Renal cortex interstitium (tissue), 11 donors: ENCODE measurements at regions not wholly inside any gene's neighbourhood (a gene's known extent, or its start where the extent isn't known, plus 50 kb on each side); places are given as distances from the start of the nearest gene placed in this dataset.

Experiments
- DNase-seq, 11 donors: peaks; one replicate each; pipeline ENCODE4 v3.0.0-alpha.2; 2013; ENCODE audit warnings: low read depth in 9 of 11, low spot score in 4 of 11; ENCODE audit errors: extremely low read depth in 1 of 11

DNA sequence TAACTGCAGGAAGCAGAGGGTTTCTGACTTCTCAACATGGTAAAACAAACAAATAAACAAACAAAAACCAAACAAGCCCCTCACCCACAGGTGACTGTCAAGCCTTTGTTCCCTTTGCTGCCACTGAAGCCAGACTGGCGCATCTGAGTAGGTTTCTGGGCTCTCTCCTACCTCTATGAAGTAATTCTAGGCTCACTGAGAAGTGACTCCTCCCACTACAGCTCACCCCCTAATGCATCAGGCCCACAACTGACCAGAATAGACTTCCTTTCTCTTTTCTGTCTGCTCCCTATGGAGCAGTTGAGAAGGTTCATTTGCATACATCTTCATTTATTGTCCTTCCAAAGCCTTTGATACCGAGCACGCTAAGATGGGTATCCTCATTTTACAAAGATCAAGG lies 77.0 kb upstream of the CCL2 start:
- DNase-seq: no peak

DNA sequence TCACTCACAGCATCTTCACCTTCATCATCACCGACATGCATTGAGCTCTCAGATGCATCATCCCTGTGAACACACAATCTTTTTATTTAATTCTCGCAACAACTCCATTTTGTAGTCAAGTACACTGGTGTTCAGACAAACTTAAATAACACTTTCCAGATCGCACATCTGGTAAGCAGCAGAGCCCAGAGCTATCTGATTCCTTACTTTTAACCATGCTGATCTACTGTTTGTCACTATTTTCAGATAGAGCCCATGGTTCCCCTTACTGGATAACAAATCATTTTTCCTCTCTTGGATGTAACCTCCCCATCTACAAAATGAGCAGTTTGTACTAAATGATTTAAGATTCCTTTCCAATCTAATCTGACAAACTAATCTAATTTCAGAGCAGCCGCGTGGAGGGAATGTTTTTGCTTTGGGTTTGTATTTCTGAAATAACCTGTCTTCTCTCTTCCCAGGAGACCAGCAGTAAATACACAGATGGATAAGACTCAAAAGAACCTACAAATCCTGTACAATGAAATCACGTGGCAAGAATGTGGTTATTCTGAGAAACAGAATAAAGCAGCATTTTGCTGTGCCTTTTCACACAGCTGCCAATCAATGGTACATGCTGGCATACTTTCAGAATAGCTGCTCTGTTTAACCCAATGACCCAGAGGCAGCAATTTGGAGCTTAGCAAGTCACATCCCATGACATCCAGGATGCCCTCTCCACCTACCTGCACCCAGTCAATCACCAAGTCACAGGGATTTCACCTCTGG lies 72.9 kb upstream of the CCL2 start:
- DNase-seq: no peak

DNA sequence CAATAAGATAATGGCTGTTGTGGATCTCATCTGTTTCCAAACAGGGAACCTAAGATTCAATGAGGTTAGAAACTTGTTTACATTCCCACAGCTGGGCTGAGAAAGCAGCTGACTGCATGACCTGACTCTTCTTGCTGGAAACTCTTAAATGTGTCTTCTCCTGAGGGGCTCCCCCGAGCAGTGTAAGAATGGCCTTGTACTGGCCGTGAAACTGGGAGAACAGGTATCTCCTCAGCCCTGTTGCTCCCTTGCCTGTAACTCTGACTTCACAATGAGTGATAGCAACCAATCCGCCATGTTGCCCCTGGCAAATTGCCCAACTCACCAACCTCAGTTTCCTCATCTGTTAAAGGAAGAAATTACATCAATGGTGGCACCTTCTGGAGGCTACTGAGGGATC lies 59.1 kb upstream of the CCL2 start:
- DNase-seq: no peak

DNA sequence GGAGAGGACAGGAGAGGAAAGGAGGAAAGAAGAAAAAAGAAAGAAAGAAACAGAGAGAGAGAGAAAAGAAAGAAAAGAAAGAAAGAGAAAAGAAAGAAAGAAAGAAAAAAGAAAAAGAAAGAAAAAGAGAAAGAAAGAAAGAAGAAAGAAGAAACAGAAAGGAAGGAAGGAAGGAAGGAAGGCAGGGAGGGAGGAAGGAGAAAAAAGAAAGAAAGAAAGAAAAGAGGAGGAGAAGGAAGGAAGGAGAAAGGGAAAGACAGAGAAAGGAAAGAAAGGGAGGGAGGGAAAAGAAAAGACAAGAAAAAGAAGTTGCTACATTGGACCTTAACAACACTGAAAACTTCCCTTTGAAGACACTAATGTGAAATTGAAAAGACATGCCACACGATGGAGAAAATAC lies 56.6 kb upstream of the CCL2 start:
- no peak for DNase-seq

DNA sequence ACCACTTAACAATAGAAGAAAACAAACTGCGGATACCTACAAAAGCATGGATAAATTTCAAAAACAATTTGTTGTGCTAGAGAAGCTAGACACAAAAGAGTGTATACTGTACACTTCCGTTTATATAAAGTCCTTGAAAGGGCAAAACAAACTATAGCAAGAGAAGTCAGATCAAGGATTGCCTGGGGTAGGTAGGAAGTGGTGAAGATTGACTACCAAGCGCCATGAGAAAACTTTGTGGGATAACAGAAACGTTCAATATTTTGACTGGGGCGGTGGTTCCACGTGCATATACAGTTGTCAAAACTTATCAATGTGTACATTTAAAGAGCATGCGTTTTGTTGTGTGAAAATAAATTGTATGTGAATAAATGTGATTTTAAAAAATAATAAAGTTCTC lies 55.6 kb upstream of the CCL2 start:
- no peak for DNase-seq

DNA sequence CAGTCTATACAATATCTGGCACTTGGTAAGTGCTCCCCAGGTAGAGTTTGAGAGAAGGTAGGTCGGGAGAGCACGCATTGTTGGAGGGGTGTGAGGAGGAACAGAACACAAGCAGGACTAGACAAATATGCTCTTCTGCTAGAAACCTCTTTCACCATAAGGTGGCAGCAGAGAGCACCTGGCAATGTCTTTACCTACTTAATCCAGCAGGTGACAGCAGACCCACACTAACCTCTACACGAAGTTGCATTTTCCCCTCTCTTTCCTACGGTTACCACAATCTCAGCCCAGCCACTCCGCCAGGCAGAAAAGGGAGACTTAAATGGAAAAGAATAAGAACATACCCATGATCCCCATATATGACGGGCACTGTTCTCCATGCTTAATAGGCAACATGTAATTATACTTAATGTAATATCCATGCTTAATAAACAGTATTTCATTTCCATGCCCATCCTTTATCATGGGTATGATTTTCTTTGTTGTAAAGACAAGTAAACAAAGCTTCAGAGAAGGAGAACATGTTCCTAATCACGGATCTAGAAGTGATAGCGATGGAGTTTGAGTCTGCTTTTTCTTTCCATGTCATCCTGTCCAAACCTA lies 55.1 kb upstream of the CCL2 start:
- peak; percentile 55 to 76 (median 67) for DNase-seq

DNA sequence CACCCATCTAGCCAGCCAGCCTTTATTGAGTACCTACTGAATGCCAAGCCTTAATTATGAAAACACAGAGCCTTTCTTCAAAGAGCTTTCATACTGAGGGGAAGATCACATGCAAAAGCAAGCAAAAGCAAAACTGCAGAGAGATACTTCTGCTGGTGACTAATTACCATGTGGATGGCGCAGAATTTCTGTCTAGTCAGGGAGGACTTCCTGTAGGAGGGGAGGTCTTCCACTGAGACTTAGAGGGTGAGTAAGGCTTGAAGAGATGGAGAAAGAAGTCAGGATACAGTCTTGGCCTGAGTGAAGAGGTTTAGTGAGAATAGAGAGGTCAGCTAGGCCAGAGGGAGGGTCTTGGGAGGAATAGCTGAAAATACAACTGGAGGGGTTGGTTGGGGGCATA lies 53.9 kb upstream of the CCL2 start:
- no peak for DNase-seq

DNA sequence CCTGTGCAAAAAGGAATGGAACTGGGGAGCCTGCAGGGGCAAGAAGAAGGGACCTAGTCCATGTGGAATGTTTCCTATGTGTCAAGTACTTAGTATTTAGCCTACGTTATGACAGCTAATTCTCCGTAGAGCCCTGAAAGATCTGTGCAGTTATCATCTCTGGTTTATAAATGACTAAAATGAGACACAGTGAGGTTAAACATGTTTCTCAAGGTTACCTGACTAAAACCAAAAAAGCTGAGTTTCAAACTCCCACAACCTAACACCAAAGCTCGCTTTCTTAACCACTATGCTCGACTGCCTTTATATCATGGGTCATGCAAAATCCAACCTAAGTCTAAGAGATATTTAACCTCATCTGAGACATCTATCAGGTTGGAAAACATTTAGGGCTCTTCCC lies 53.3 kb upstream of the CCL2 start:
- no peak for DNase-seq

DNA sequence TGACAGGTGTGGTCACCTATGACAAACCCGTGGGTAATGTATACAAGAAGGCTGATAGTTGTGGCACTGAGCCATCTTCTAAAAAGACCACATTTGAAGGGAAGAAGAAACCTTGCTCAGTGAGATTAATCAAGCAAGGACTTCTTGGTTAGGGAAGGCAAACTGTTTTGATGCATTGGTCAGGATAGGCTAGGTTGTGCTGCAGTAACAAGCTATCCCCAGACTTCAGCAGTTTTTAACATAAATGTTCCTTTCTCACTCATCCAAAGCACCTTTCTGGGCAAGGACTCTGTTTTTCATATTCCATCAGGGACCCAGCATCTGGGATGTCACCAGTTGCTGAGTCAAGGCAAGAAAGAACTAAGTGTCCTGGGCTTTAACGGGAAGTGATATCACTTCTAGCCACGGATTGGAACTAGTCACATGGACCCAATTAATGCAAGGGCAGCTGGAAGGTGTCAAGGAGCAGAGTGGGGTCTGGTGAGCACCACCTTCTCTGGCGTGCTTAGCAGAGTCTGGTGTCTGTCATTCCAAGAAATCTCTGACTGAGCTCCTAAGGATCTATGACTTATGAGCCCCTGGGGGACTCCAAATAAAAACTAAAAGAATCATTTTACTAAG lies 52.0 kb upstream of the CCL2 start:
- DNase-seq: no peak

DNA sequence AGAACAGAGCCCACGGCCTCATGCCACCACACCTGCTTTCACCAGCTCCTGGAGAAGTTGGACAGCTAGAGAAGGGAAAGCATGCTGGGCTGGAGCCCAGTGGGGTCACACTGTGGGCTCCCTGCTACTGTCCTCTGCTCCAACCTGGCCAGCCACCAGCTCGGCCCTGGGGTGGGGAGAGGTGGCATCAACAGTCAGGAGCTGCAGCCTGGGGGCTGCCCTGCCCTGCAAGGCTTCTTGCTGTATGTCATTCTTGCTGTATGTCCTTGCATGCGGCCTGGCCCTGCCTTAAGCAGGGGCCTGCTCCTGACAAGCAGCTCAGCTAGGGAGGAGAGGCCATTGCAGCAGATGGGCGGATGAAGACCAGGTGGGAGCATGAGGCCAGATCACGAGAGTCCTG lies 50.7 kb upstream of the CCL2 start:
- DNase-seq: no peak
